ENCODE measurements at regions not wholly inside any gene's neighbourhood (a gene's known extent, or its start where the extent isn't known, plus 50 kb on each side); places are given as distances from the start of the nearest gene placed in this dataset.

DNA sequence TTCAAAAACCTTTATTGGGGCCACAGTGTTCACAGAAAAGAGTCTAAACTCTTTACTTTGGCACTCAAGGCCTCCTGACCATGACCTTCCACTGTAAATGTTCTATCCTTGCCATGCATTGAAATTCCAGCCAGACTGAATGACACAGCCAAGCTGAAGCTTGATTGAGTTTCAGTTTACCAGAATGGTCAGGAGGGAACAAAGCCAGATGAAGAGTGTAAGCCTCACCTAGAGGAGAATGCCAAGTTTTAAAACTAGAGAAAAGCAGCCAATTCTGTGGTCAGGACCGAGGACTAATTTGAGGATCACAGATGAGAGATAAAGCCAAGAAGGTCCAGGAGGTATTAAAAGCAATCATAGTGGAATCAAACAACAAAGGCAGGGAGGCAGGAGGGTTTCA is 215.3 kb downstream of the KCNA4 start:
- TF ChIP-seq, protein P1, sequence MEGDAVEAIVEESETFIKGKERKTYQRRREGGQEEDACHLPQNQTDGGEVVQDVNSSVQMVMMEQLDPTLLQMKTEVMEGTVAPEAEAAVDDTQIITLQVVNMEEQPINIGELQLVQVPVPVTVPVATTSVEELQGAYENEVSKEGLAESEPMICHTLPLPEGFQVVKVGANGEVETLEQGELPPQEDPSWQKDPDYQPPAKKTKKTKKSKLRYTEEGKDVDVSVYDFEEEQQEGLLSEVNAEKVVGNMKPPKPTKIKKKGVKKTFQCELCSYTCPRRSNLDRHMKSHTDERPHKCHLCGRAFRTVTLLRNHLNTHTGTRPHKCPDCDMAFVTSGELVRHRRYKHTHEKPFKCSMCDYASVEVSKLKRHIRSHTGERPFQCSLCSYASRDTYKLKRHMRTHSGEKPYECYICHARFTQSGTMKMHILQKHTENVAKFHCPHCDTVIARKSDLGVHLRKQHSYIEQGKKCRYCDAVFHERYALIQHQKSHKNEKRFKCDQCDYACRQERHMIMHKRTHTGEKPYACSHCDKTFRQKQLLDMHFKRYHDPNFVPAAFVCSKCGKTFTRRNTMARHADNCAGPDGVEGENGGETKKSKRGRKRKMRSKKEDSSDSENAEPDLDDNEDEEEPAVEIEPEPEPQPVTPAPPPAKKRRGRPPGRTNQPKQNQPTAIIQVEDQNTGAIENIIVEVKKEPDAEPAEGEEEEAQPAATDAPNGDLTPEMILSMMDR (IDR thresholded peaks at IDR 0.05): no peak
- no peak for TF ChIP-seq EZH2 (IDR thresholded peaks at IDR 0.05; ENCODE audit: borderline replicate concordance, insufficient read depth, low read depth, low read length, poor library complexity, severe bottlenecking)

Measured in B cell (primary cell).